Stimulated activated naive CD4-positive, alpha-beta T cell (primary cell): ENCODE measurements at regions not wholly inside any gene's neighbourhood (a gene's known extent, or its start where the extent isn't known, plus 50 kb on each side); places are given as distances from the start of the nearest gene placed in this dataset.

ENCODE experiments used
- DNase-seq, 6 experiments: peaks; one replicate each; lab custom pipeline; 2025; lab: John Stamatoyannopoulos, UW

DNA sequence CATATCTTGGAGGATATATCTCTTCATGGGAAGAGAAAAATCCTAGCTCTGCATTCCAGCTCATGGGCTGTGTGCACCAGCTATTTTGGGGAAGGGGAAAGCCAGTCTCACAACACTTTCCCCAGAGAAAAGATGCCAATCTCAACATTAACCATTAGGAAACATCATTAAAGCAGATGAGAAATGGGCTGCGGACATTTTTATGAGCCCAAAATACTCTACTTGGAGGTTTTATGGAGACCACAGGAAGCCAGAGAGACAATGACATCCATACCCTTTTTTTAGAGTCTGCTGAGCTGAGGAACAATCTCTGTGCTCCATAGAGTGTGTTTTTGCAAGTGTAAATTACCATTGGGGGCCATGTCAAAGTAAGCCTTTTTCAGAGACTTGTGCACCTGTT lies 213.7 kb downstream of the TRIB2 start:
- no peak for DNase-seq

DNA sequence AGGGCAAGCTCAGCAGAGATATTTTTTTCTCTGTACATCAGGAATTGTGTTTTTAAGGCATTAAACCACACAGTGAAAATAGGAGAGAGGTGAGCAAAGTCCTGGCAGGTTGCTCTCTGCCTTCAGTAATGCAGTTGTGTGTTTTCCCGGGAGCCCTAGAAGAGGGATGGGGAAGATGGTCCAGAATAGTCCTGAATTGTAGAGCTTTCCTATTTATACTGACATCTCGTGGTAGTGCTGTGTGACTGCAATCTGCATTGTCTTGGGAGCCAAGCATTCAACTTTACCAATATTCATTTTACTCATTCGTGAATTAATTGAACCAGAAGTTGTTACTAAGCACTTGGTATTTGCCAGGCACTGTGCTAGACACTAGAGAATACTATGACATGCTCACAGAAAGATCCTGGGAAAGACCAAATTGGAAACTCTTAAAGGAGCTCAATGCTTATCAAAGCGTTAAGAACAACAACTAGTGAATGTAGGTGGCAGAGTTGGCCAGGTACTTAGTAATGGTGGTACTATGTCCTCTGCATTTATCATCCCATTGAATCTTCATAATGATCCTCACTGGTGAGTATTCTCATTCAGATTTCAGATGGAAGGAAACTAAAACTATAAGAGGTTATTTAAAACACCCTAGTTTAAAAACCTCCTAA lies 214.6 kb downstream of the TRIB2 start:
- peak in 2 of 6 experiments; percentile 5 to 29 for DNase-seq

DNA sequence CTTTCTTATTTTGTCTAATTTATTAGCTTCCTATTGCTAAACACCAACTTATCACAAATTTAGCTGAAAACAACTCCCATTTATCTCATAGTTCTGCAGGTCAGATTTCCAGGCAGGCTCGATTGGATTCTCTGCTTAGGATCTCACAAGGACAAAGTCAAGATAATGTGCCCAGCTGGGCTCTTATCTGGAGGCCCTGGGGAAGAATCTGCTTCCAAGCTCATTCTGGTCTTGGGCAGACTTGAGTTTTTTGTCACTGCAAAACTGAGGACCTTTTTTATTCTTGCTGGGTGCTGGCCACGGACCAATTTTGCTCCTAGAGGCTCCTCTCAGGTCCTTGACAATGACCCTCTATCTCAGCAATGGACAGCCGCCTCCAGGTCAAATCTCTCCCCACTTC lies 215.5 kb downstream of the TRIB2 start:
- no peak for DNase-seq

DNA sequence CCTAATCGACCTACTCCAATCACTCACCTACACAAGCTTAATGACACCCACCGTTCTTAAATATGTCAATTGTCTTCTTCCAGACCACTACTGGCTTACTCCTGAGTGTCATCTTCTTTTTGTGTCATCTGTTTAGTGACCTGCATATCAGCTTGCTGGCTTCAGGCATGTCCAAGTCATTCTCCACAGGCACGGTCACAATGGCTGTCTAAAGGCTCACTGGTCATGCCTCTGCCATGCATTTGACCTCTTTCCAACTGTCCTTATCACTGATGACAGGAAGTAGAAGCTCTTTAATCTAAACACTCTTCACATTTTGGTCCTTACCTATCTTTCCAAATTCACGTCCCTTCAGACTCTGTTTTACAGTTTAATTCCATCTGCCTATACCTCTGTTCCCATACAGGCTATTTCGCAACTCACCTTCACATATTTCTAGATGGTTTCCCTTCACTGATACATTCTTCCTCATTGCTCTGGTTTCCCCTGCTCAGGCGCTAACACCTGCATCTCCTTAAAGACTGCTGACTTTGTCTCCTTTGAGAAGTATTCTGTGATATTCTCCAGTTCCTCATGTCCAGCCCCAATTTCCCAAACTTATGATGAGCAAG lies 217.5 kb downstream of the TRIB2 start:
- DNase-seq: no peak

DNA sequence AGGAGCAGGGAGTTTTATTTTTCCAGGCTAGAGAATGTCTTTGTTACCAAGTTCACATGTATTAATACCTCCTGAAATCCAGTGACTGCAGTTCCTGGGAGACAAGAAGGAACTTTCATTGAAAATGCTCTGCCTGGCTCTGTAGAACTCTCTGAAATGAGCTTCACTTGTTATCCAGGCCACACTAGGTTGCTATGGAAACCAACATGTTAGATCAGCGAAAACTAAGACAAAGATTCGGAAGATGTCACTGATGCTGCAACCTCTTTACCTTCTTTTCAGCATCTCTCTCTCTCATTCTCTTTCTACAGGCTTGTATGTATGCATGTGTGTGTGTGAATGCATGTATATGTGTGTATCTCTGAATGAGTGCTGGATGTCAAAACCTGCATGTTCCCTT lies 218.5 kb downstream of the TRIB2 start:
- DNase-seq: no peak

DNA sequence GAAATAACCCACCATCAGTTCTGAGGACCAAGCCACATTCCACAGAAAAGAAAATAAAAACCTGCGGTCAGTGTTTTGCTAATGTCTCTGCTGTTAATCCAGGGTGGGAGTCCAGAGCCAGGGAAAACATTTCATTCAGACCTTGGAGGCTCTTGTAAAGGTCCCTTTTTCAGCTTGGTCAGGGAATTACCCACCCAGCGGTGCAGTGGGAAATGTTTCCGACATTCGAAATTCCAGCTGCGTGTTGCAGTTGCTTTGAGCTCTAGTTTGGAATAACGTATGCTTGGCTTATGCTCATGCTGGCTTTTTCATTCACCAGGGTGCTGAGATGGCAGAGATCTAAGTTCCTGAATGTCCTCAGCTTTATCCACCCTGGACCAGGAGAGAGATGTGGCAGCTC lies 219.1 kb downstream of the TRIB2 start:
- DNase-seq: no peak

DNA sequence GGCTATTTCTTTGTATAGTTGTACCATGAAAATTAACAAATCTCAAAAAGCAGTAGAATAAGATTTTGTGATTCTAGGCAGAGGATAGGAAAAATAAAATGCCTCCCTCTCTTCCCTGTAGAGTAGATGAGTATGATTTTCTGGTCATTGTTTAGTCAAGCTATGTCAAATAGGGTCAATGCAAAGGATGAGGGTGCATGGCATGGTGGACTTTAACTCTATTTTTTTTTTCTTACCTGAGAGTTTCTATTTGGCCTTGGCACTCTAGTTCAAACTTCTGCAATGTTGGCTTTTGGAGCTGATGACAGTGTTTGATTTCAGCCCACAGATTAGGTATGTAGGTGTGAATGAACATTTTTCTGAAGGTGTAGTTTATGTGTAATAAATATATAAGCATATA lies 224.5 kb downstream of the TRIB2 start:
- no peak for DNase-seq

DNA sequence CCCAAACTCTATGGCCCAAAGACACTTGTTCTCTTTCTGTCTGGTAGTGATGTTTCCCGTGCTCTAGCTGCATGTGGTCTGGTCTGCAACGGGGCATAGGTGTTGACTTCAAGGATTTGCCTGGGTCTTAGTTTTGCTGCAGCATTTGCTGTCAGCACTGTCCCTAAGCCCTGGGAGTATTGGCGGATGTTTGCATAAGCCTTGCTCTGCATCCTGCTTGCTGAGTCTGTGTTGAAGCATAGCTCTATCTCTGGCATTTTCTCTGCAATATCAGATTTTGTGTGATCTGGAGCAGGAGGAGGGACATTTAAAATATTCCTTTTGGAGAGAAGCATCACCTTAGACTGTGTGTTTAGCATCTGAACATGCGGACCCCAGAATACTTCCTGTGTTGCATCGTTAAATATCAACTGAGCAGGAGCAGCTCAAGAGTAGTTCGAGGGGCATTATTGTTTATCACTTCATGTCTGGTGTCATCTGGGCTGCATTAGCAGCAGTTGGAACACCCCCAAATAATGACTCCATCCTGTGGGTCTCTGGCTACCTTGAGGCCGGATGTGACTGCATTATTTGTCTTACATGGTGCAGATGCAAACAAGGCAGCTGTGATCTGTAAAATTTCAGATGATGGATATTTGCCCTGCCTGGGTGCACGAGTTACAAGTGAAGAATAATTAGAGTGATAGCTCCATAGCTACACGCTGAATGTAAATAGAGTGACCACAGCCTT lies 231.7 kb downstream of the TRIB2 start:
- no peak for DNase-seq

DNA sequence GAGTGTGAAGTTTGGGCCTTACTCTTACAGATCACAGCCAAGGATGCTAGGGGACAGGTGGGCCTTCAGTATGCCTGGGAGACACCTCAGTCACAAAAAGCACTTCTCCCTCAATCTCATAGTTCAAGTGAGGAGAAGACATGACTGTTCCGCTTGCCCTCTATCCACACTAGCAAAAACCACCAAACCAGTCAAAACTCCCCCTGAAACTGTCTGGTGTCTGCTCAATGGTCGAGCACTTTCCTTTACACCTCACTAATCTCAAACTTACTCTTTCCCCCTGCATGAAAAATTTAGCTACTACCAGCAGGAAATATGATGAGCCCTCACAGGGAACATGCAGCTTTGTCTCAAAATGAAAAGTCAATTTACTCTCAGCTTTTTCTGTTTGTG lies 232.2 kb downstream of the TRIB2 start:
- no peak for DNase-seq

DNA sequence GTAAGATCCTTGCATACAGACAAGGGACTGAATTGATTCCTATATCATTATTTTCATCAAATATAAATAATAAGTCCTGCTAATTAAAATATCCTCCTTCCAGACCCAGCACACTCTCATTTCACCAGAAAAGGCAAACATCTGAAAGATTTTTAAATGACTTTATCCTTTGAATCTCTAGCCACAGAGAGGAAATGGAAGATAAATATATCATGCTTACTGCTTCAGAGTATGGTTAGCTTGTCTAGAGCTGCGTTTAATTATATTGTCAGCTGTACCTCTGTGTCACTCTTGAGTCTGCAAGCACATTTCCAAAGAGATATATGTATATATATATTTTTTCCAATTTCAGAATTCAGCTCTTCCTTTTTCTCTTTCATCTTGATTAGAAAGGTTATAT lies 232.7 kb downstream of the TRIB2 start:
- DNase-seq: no peak

DNA sequence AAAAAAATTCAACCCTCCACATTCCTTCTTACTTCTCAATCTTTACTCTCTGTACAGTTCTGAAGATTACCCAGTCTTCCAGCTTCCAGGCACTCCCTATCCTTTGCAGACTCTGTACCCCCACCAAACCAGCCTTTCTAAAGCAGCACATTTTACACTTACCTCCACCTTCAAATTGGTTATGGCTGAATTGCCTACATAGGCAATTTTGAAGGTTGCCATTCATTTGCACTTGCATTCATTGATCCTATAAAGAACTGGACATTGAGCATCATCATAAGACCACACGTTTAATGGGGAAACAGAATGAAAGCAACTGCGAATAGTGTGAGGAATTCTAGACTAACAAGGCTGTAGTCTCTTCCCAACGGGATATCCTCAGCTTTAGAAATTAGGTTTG lies 233.4 kb downstream of the TRIB2 start:
- no peak for DNase-seq

DNA sequence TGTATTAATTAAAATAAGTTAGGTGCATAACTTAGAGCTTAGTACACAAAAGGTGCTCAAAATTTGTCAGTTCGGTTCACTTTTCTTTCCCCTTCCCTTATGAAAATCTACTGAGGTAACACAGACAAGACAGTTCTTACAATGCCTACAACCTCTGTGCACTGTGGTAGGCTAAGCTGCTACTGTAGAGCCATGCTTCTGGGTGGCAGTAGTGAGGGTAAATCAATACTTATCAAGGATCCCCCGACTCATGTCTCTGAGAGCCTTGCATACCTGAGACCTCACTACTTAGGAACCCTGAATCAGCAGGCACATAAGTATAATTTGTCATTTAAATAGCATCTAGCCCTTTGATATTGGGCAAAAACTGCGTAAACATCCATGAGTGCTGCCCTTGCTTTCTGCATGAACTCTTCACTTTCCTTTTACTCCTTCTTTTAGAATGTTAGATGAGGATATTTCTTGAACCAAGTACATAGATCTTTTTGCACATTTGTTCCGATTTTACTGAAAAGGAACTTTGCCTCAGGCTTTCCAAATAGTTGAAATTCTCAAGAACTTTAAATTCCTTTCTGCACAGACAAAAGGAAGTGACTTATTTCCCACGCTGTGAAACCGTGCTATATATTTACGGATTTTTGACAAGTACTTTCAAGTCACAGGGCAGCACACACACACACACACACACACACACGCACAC lies 234.4 kb downstream of the TRIB2 start:
- DNase-seq: no peak

DNA sequence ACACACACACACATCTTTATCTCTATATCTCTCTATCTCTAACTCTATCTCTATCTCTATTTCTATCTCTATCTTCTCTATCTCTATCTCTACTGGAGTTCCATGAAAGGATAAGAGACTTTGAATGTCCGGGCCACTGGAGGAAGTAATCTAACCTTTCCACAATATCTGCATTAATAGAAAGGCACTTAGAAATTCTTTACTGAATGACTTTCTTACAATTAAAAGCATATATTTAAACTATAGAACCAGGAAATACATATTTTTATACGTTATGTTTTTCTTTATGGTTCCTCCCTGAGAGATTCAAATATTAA lies 234.9 kb downstream of the TRIB2 start:
- DNase-seq: no peak

DNA sequence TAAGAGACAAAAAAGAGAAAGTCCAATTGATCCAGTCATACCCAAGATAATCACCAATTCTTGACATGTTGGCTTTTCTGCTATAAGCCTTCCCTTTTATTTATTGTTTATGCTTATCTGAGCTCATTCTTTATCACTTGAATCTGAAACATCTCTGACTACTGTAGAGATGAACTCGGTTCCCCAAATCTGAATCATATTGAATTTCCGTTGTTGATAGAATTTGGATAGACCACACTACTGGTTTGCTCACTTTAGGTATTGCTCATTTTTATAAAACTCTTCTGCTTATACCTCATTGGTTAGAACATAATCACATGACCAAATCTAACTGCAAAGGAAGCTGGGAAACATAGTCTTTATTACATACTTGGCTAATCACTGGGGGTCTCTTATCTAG lies 236.9 kb downstream of the TRIB2 start:
- no peak for DNase-seq

DNA sequence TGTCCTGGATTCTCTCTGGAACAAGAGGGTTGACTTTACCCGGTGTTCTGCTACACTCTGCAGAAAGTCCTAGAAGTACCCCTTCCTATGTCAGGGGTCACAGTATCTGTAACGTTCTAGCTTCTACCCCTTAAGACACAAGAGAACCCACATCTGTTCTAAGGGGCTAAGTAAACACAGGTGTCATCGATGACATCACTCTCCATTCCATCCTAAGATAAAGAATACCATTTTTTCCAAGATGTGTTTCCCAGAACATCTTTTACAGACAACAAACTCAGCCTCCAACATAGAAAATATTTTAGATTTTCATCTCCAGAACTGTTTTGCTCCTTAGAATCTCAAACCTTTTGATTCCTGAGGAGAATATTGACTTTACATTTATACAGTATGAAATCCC lies 239.1 kb downstream of the TRIB2 start:
- no peak for DNase-seq

DNA sequence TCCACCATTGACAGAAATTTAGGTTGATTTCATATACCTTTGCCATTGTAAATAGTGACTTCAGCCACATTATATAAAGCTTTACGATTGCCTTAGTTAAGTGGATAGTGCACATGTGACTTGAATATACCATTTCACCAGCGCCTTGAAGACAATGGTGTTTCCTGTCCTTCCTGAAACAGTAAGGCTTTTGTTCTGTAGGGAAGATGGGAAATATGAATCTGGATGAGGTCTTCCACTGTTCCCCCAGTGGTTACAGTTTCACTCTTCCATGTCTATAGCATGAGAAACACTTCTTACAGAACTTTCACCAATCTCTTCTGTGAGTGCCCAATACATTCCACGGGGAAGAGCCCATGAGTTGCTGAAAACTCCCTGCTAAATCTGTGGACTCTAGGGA lies 240.5 kb downstream of the TRIB2 start:
- DNase-seq: no peak

DNA sequence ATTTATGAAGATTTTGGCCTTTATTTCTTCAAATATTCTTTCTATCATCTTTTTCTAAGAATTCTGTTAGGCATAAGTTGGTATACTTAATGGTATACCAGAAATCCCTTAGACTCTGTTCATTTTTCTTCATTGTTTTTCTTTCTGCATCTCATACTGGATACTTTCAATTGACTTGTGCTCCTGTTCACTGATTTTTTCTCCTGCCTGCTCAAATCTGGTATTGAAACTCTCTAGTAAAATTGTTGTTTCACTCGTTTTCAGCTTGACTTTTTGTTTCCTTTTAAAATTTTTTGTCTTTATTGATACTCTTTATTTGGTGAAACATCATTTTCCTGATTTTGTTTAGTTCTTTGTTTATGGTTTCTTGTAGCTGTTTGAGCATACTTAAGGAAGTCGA lies 243.2 kb downstream of the TRIB2 start:
- DNase-seq: no peak

DNA sequence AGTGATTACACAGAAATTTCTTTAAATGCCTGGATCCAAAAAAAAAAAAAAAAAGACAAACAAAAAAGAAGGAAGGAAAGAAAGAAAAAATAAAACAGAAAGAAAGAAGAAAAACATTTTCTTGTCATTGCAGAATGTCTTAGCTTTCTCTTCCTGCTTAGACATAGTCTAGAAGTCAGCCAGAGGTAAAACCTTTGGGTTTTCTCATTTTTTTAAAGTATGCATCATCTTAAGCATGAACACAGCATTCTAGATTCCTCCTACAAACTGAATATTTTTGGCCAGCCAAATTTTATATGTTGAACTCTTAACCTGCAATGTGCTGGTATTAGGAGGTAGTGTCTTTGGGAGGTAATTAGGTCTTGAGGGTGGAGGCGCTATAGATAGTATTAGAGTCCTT lies 243.9 kb downstream of the TRIB2 start:
- no peak for DNase-seq

DNA sequence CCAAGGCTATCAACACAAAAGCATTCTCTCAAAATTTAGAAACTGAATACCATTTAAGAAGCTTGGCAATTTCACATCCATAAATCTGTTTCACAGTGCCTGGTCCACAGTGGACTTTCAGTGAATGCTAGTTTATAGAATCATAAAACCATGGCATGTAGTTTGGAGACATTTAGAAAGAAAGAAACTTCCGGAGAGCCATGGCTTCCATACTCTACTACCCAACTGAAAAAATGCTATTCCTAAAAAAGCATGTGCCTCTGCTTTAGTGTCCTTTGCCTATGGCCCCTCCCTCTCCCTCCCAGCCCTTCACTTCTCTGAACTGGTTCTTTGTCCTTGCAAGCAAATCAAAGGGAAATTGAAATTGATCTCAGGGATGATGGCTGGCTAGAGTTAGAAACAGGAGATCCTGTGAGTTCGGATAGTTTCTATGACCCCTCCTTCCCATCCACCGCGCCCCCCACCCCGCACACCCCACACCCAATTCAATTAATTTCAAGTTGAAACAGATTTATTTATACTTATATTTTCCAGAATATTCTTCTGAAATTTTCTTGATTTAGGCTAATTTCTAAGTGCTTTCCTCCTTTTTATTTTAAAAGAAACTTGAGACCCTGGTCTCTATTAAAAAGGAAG lies 248.3 kb downstream of the TRIB2 start:
- no peak for DNase-seq

DNA sequence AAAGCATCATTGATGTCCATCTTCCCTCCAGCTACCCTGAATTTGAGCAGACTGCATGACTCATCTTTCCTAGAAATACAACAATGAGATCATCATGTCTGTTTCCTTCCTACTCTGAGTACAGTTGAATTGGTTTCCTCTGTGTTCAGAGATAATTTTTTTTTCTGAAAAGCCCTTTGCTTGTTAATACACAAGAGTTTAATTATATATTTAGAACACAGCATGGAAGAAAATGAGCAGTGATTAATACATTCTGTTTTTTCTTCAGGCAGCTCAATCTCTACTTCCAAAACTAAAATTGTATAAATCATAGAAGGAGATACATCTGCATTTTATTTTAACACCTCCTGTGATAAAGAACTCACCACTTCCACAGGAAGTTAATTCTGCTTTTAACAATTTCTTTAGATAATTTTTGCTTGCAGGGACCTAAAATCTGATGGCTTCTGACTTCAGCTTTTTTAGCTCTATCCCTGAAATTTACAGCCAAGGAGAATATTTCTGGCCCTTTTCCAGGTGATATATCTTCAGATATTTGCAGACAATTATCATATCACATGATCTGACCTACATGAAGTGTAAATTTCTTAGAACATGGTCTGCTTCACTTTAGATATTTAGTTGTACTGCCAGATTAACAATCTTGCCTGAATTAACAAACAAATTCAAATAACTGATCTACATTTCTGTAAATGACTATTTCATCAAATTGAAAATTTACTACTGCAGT lies 249.0 kb downstream of the TRIB2 start:
- peak in 2 of 6 experiments; percentile 16 to 26 for DNase-seq

DNA sequence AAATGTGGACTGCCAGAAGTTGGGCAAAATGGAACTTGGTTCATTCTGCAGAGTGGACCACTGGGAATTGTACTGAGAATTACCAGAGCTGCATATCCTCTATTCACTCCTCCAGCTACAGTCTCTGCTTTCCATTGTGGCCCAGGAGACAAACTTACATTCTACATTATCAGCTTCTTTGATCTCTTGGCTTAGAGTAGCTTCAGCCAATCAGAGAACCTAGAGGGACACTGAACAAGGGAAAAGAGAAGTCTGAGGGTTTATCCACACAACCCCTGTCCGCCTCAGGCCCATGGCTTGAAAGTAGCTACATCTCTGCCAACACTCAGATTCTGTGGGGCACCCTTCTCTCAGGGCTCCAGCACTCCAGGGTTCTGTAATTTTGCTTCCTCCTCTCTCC lies 251.1 kb downstream of the TRIB2 start:
- DNase-seq: no peak

DNA sequence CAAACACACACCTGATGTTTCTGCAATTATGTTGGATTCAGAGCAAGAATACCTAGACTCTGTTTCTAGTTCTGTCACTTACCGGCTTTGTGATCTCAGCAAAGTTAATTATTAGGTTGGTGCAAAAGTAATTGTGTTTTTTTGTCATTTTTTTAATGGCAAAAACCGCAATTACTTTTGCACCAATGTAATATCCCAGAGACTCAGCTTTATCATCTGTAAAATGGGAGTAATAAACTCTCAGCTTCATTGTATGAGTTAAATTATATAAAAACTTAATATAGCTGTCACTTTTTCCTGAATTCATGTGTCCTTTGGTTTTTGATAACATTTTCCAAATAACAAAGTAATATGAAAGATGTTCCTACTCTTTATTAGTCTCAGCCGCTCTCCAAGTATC lies 251.7 kb downstream of the TRIB2 start:
- DNase-seq: no peak
